ENCODE measurements at regions not wholly inside any gene's neighbourhood (a gene's known extent, or its start where the extent isn't known, plus 50 kb on each side); places are given as distances from the start of the nearest gene placed in this dataset.

- TF ChIP-seq, protein P1, sequence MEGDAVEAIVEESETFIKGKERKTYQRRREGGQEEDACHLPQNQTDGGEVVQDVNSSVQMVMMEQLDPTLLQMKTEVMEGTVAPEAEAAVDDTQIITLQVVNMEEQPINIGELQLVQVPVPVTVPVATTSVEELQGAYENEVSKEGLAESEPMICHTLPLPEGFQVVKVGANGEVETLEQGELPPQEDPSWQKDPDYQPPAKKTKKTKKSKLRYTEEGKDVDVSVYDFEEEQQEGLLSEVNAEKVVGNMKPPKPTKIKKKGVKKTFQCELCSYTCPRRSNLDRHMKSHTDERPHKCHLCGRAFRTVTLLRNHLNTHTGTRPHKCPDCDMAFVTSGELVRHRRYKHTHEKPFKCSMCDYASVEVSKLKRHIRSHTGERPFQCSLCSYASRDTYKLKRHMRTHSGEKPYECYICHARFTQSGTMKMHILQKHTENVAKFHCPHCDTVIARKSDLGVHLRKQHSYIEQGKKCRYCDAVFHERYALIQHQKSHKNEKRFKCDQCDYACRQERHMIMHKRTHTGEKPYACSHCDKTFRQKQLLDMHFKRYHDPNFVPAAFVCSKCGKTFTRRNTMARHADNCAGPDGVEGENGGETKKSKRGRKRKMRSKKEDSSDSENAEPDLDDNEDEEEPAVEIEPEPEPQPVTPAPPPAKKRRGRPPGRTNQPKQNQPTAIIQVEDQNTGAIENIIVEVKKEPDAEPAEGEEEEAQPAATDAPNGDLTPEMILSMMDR (IDR thresholded peaks at IDR 0.05): no peak
- TF ChIP-seq ZFX (IDR thresholded peaks at IDR 0.05; ENCODE audit: borderline replicate concordance): no peak
Measured at GRCh38 chr4:29320947-29321620, 1399.1 kb upstream of the PCDH7 start.
